Thyroid gland (tissue), 4 donors: ENCODE measurements at regions not wholly inside any gene's neighbourhood (a gene's known extent, or its start where the extent isn't known, plus 50 kb on each side); places are given as distances from the start of the nearest gene placed in this dataset.
"Not testable (repeated sequence)": the region's sequence is repeated elsewhere in the genome, so short reads cannot be mapped to it uniquely, and the experiment has no call there.

Source experiments
- POLR2A ChIP-seq, 2 donors: fragments of 450-650 bp; IDR thresholded peaks; one replicate each; pipeline ENCODE4 v1.6.1; 2017; ENCODE audit warnings: antibody characterized with exemption in 2 of 2, mild to moderate bottlenecking in 2 of 2, moderate library complexity in 1 of 2
- TF ChIP-seq, protein P1 (sequence below), 6 experiments: fragments of 200-600 bp in 3 of 6; fragments of 450-650 bp in 3 of 6; sonication (generic) in 3 of 6; IDR thresholded peaks; one replicate each; pipeline ENCODE4 v1.5.1; 2016 to 2019; ENCODE audit warnings: antibody characterized with exemption in 6 of 6, mild to moderate bottlenecking in 2 of 6, inconsistent platforms in 1 of 6, moderate library complexity in 1 of 6

DNA sequence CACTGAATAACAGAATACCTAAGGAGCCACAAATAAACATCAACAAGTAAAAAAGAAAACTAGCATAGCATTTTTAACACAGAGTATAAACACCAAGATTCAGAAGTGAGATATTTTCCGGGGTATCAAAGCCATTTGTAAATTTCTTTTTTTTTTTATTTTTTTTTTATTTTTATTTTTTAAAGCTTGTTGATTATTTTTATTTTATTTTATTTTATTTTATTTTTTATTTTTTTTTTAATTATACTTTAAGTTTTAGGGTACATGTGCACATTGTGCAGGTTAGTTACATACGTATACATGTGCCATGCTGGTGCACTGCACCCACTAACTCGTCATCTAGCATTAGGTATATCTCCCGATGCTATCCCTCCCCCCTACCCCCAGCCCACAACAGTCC is 81.7 kb upstream of the PDE1A start:
- TF ChIP-seq, protein P1, sequence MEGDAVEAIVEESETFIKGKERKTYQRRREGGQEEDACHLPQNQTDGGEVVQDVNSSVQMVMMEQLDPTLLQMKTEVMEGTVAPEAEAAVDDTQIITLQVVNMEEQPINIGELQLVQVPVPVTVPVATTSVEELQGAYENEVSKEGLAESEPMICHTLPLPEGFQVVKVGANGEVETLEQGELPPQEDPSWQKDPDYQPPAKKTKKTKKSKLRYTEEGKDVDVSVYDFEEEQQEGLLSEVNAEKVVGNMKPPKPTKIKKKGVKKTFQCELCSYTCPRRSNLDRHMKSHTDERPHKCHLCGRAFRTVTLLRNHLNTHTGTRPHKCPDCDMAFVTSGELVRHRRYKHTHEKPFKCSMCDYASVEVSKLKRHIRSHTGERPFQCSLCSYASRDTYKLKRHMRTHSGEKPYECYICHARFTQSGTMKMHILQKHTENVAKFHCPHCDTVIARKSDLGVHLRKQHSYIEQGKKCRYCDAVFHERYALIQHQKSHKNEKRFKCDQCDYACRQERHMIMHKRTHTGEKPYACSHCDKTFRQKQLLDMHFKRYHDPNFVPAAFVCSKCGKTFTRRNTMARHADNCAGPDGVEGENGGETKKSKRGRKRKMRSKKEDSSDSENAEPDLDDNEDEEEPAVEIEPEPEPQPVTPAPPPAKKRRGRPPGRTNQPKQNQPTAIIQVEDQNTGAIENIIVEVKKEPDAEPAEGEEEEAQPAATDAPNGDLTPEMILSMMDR (IDR thresholded peaks at IDR 0.05) = not testable (repeated sequence)
- TF ChIP-seq POLR2A (IDR thresholded peaks at IDR 0.05) = not testable (repeated sequence)
